HG03097 (cell line): ENCODE measurements at regions not wholly inside any gene's neighbourhood (a gene's known extent, or its start where the extent isn't known, plus 50 kb on each side); places are given as distances from the start of the nearest gene placed in this dataset.

Source experiments
- ATAC-seq: cut with Tn5 transposase; IDR thresholded peaks from one replicate; pipeline ENCODE4 v1.9.1; 2021; ENCODE audit not compliant: unreplicated experiment, low FRiP score

GRCh38 chrX:45758738-45759397 is 558.2 kb upstream of the DIPK2B start:
- peak; percentile 72 for ATAC-seq

- peak; percentile 36 for ATAC-seq
Observed at GRCh38 chrX:45758319-45758718, 557.6 kb upstream of the DIPK2B start.

- no peak for ATAC-seq
Observed at GRCh38 chrX:45757272-45757671, 556.6 kb upstream of the DIPK2B start.

GRCh38 chrX:45756557-45756956 is 555.9 kb upstream of the DIPK2B start:
- ATAC-seq: no peak

- ATAC-seq: no peak
Observed at GRCh38 chrX:45755703-45756102, 555.0 kb upstream of the DIPK2B start.

GRCh38 chrX:45751156-45751555 is 550.5 kb upstream of the DIPK2B start:
- ATAC-seq: no peak

GRCh38 chrX:45750639-45751038 is 550.0 kb upstream of the DIPK2B start:
- ATAC-seq: no peak

GRCh38 chrX:45749375-45749774 is 548.7 kb upstream of the DIPK2B start:
- no peak for ATAC-seq

- no peak for ATAC-seq
Observed at GRCh38 chrX:45748369-45748774, 547.7 kb upstream of the DIPK2B start.

- ATAC-seq: no peak
Observed at GRCh38 chrX:45747905-45748304, 547.2 kb upstream of the DIPK2B start.

- no peak for ATAC-seq
Observed at GRCh38 chrX:45745479-45745878, 544.8 kb upstream of the DIPK2B start.

- no peak for ATAC-seq
Observed at GRCh38 chrX:45743906-45744625, 543.4 kb upstream of the DIPK2B start.

- no peak for ATAC-seq
Observed at GRCh38 chrX:45743081-45743533, 542.4 kb upstream of the DIPK2B start.

GRCh38 chrX:45740291-45740690 is 539.6 kb upstream of the DIPK2B start:
- ATAC-seq: no peak

GRCh38 chrX:45735571-45735970 is 534.9 kb upstream of the DIPK2B start:
- ATAC-seq: no peak

GRCh38 chrX:45731448-45731847 is 530.8 kb upstream of the DIPK2B start:
- ATAC-seq: no peak

- no peak for ATAC-seq
Observed at GRCh38 chrX:45727761-45728160, 527.1 kb upstream of the DIPK2B start.

- ATAC-seq: no peak
Observed at GRCh38 chrX:45722471-45722870, 521.8 kb upstream of the DIPK2B start.

- no peak for ATAC-seq
Observed at GRCh38 chrX:45719751-45720501, 519.2 kb upstream of the DIPK2B start.

- ATAC-seq: no peak
Observed at GRCh38 chrX:45718676-45719075, 518.0 kb upstream of the DIPK2B start.

GRCh38 chrX:45716750-45717149 is 516.1 kb upstream of the DIPK2B start:
- ATAC-seq: no peak
